LNCaP clone FGC (cell line): ENCODE measurements at regions not wholly inside any gene's neighbourhood (a gene's known extent, or its start where the extent isn't known, plus 50 kb on each side); places are given as distances from the start of the nearest gene placed in this dataset.

Source experiments
- DNase-seq: peaks from one replicate; pipeline ENCODE4 v3.0.0-alpha.2; 2011; ENCODE audit warnings: low read depth
- H3K4me3 ChIP-seq: 2 replicates; pipeline ENCODE4 v1.5.1; 2011; ENCODE audit warnings: mild to moderate bottlenecking, low read depth, low read length, control low read depth
- CTCF ChIP-seq: IDR thresholded peaks from 2 replicates; pipeline ENCODE4 v1.5.1; 2012; ENCODE audit warnings: mild to moderate bottlenecking; ENCODE audit not compliant: control insufficient read depth, insufficient read depth; ENCODE audit errors: extremely low read depth

- TF ChIP-seq CTCF, result no peak
- no peak overlapping the region for H3K4me3 ChIP-seq
- no peak for DNase-seq
Measured at GRCh38 chr11:106208760-106209159, 131.3 kb downstream of the AASDHPPT start.

GRCh38 chr11:106212081-106212480 is 134.6 kb downstream of the AASDHPPT start:
- no peak for TF ChIP-seq CTCF
- DNase-seq, result no peak
- H3K4me3 ChIP-seq, result no peak overlapping the region

GRCh38 chr11:106216281-106216680 is 138.8 kb downstream of the AASDHPPT start:
- no peak overlapping the region for H3K4me3 ChIP-seq
- no peak for TF ChIP-seq CTCF
- DNase-seq, result no peak

GRCh38 chr11:106217456-106217855 is 140.0 kb downstream of the AASDHPPT start:
- H3K4me3 ChIP-seq, result no peak overlapping the region
- no peak for DNase-seq
- no peak for TF ChIP-seq CTCF

- no peak for DNase-seq
- no peak overlapping the region for H3K4me3 ChIP-seq
- no peak for TF ChIP-seq CTCF
Measured at GRCh38 chr11:106218106-106218505, 140.6 kb downstream of the AASDHPPT start.

- H3K4me3 ChIP-seq, result no peak overlapping the region
- no peak for DNase-seq
- TF ChIP-seq CTCF, result no peak
Measured at GRCh38 chr11:106222626-106223025, 145.2 kb downstream of the AASDHPPT start.

- DNase-seq, result no peak
- no peak overlapping the region for H3K4me3 ChIP-seq
- TF ChIP-seq CTCF, result no peak
Measured at GRCh38 chr11:106224172-106224571, 146.7 kb downstream of the AASDHPPT start.
